ENCODE measurements at regions not wholly inside any gene's neighbourhood (a gene's known extent, or its start where the extent isn't known, plus 50 kb on each side); places are given as distances from the start of the nearest gene placed in this dataset.

- Histone ChIP-seq H3K9ac (no peak overlapping the region), H3K9me2 (no peaks in the 10 kb centered on the region), H3K79me2 (ENCODE audit: insufficient read depth) (peaks cover 33% of the 10 kb centered on the region), H3K27ac (ENCODE audit: low read depth in 2 of 2, low read length in 1 of 2) (no peak overlapping the region), H3K27me3 (ENCODE audit: insufficient read depth) (no peaks in the 10 kb centered on the region; the same call in 1 of the 2 replicates), H3K4me2 (no peak overlapping the region), H3K4me1 (ENCODE audit: control insufficient read depth in 1 of 2, insufficient read depth in 2 of 2, low read depth in 1 of 2, low read length in 1 of 2) (peaks cover 4 to 17% of the 10 kb centered on the region in 2 experiments; a peak in 3 of 4 replicates), H4K20me1 (ENCODE audit: insufficient read depth) (peaks cover 28% of the 10 kb centered on the region), H3K4me3 (ENCODE audit: low read depth in 2 of 2, low read length in 1 of 2) (no peak overlapping the region), H2AFZ (ENCODE audit: low read depth) (no peak overlapping the region), H3F3A (replicated peaks; ENCODE audit: insufficient read depth) (peaks cover 9% of the 10 kb centered on the region), H3K9me3 (no peaks in the 10 kb centered on the region), H3K36me3 (replicated peaks in 1 of 2; ENCODE audit: control insufficient read depth in 1 of 2, insufficient read depth in 2 of 2, low read length in 1 of 2) (peaks cover 0 to 2% of the 10 kb centered on the region in 2 experiments)
- WGBS (ENCODE audit: low lambda C conversion rate): 90% methylated on average over 8 of the region's 8 CpGs
- ChIA-PET CTCF (interaction anchor here (1.0 to 2.5 kb wide), 5 partner anchors 9 to 218 kb away, joined by 3 to 15 read pairs (median 3); no protein-coding TSS in a partner anchor), POLR2A (interaction anchor here (1.6 kb wide), 1 partner anchor 8 kb away, joined by 5 read pairs; no protein-coding TSS in a partner anchor)
- no peak for TF ChIP-seq RCOR1 (IDR thresholded peaks at IDR 0.05; ENCODE audit: low read length)
- TF ChIP-seq, protein P1, sequence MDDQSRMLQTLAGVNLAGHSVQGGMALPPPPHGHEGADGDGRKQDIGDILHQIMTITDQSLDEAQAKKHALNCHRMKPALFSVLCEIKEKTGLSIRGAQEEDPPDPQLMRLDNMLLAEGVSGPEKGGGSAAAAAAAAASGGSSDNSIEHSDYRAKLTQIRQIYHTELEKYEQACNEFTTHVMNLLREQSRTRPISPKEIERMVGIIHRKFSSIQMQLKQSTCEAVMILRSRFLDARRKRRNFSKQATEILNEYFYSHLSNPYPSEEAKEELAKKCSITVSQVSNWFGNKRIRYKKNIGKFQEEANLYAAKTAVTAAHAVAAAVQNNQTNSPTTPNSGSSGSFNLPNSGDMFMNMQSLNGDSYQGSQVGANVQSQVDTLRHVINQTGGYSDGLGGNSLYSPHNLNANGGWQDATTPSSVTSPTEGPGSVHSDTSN (IDR thresholded peaks at IDR 0.05): no peak
- TF ChIP-seq CTCF (IDR thresholded peaks at IDR 0.05): no peak
- no peak for TF ChIP-seq GABPA (IDR thresholded peaks at IDR 0.05; ENCODE audit: low read depth)
- no peak for TF ChIP-seq ELF1 (IDR thresholded peaks at IDR 0.05)
- no peak for TF ChIP-seq ZBTB33 (IDR thresholded peaks at IDR 0.05; ENCODE audit: borderline replicate concordance, low read depth)
- TF ChIP-seq RAD21 (IDR thresholded peaks at IDR 0.05; ENCODE audit: low read length): no peak
- TF ChIP-seq TCF12 (IDR thresholded peaks at IDR 0.05): no peak
- TF ChIP-seq IRF3 (IDR thresholded peaks at IDR 0.05; ENCODE audit: low read depth, low read length): no peak
- DNase-seq: no peak
Observed at GRCh38 chr3:72448375-72448823, 399.8 kb downstream of the SHQ1 start.
